T-helper 2 cell treated with Interferon-gamma antibody and Interleukin-4, amounts not matched to agents 5 μg/mL and 100 μg/mL, for 36 hours (primary cell): ENCODE measurements at regions not wholly inside any gene's neighbourhood (a gene's known extent, or its start where the extent isn't known, plus 50 kb on each side); places are given as distances from the start of the nearest gene placed in this dataset.

Experiments
- DNase-seq: peaks from one replicate; pipeline ENCODE4 v3.0.0; 2021; ENCODE audit warnings: low spot score
- H3K27ac Mint-ChIP-seq: one replicate; pipeline ENCODE4 v1.8.0; 2021; ENCODE audit warnings: mild to moderate bottlenecking, mixed read lengths
- H3K27me3 Mint-ChIP-seq: one replicate; pipeline ENCODE4 v1.8.0; 2021; ENCODE audit warnings: low read depth, mixed read lengths
- H3K36me3 Mint-ChIP-seq: one replicate; pipeline ENCODE4 v1.8.0; 2021; ENCODE audit warnings: low read depth, mixed read lengths
- H3K4me1 Mint-ChIP-seq: one replicate; pipeline ENCODE4 v1.8.0; 2021; ENCODE audit warnings: low read depth, mixed read lengths
- H3K4me3 Mint-ChIP-seq: one replicate; pipeline ENCODE4 v1.8.0; 2022; ENCODE audit warnings: mild to moderate bottlenecking, moderate library complexity, mixed read lengths
- H3K9me3 Mint-ChIP-seq: one replicate; pipeline ENCODE4 v1.8.0; 2021; ENCODE audit warnings: mixed read lengths

GRCh38 chr12:130031571-130032189 lies 127.9 kb upstream of the TMEM132D start:
- Mint-ChIP-seq H3K9me3 (no peaks in the 10 kb centered on the region), H3K27me3 (no peaks in the 10 kb centered on the region), H3K27ac (no peak overlapping the region), H3K4me1 (no peaks in the 10 kb centered on the region), H3K36me3 (no peaks in the 10 kb centered on the region), H3K4me3 (no peak overlapping the region)
- DNase-seq, result peak; percentile 47

GRCh38 chr12:130041983-130042812 lies 120.1 kb upstream of the FZD10 start:
- peaks cover 25% of the 10 kb centered on the region for H3K27me3 Mint-ChIP-seq
- H3K27ac Mint-ChIP-seq, result no peak overlapping the region
- H3K9me3 Mint-ChIP-seq, result peaks cover 9% of the 10 kb centered on the region
- no peak overlapping the region for H3K4me3 Mint-ChIP-seq
- no peaks in the 10 kb centered on the region for H3K36me3 Mint-ChIP-seq
- peak; percentile 16 for DNase-seq
- H3K4me1 Mint-ChIP-seq, result no peaks in the 10 kb centered on the region

GRCh38 chr12:130043685-130044406 lies 118.4 kb upstream of the FZD10 start:
- peaks cover 25% of the 10 kb centered on the region for H3K27me3 Mint-ChIP-seq
- DNase-seq, result no peak
- H3K4me1 Mint-ChIP-seq, result no peaks in the 10 kb centered on the region
- no peak overlapping the region for H3K4me3 Mint-ChIP-seq
- H3K9me3 Mint-ChIP-seq, result peaks cover 9% of the 10 kb centered on the region
- no peak overlapping the region for H3K27ac Mint-ChIP-seq
- no peaks in the 10 kb centered on the region for H3K36me3 Mint-ChIP-seq

- Mint-ChIP-seq H3K27ac (no peak overlapping the region), H3K4me3 (no peak overlapping the region), H3K36me3 (no peaks in the 10 kb centered on the region), H3K4me1 (no peaks in the 10 kb centered on the region), H3K9me3 (peaks cover 9% of the 10 kb centered on the region), H3K27me3 (peaks cover 25% of the 10 kb centered on the region)
- DNase-seq, result no peak
Observed at GRCh38 chr12:130044991-130045621, 117.2 kb upstream of the FZD10 start.

GRCh38 chr12:130049666-130050065 lies 112.6 kb upstream of the FZD10 start:
- Mint-ChIP-seq H3K27me3 (peaks cover 19% of the 10 kb centered on the region), H3K36me3 (no peaks in the 10 kb centered on the region), H3K27ac (no peak overlapping the region), H3K4me1 (no peaks in the 10 kb centered on the region), H3K4me3 (no peak overlapping the region), H3K9me3 (peaks cover 2% of the 10 kb centered on the region)
- no peak for DNase-seq

- H3K27ac Mint-ChIP-seq, result no peak overlapping the region
Observed at GRCh38 chr12:130051900-130052299, 110.4 kb upstream of the FZD10 start.

GRCh38 chr12:130053651-130054069 lies 108.6 kb upstream of the FZD10 start:
- Mint-ChIP-seq H3K4me3 (no peak overlapping the region), H3K36me3 (peaks cover 3% of the 10 kb centered on the region), H3K9me3 (peaks cover 12% of the 10 kb centered on the region), H3K27me3 (peaks cover 3% of the 10 kb centered on the region), H3K4me1 (no peaks in the 10 kb centered on the region), H3K27ac (no peak overlapping the region)
- DNase-seq, result no peak

More at GRCh38 chr12:130051900-130052299, 110.4 kb upstream of the FZD10 start:
- H3K9me3 Mint-ChIP-seq, result peaks cover 12% of the 10 kb centered on the region
- H3K27me3 Mint-ChIP-seq, result peaks cover 3% of the 10 kb centered on the region
- no peak for DNase-seq
- no peaks in the 10 kb centered on the region for H3K4me1 Mint-ChIP-seq
- H3K36me3 Mint-ChIP-seq, result peaks cover 3% of the 10 kb centered on the region
- H3K4me3 Mint-ChIP-seq, result no peak overlapping the region

- DNase-seq, result no peak
- peaks cover 3% of the 10 kb centered on the region for H3K27me3 Mint-ChIP-seq
- no peak overlapping the region for H3K4me3 Mint-ChIP-seq
- peaks cover 12% of the 10 kb centered on the region for H3K9me3 Mint-ChIP-seq
- H3K4me1 Mint-ChIP-seq, result no peaks in the 10 kb centered on the region
- no peak overlapping the region for H3K27ac Mint-ChIP-seq
- H3K36me3 Mint-ChIP-seq, result peaks cover 3% of the 10 kb centered on the region
Observed at GRCh38 chr12:130054803-130055202, 107.5 kb upstream of the FZD10 start.

- no peak overlapping the region for H3K27ac Mint-ChIP-seq
- no peaks in the 10 kb centered on the region for H3K27me3 Mint-ChIP-seq
- no peaks in the 10 kb centered on the region for H3K4me1 Mint-ChIP-seq
Observed at GRCh38 chr12:130058926-130059472, 103.3 kb upstream of the FZD10 start.

GRCh38 chr12:130063866-130064265 lies 98.4 kb upstream of the FZD10 start:
- Mint-ChIP-seq H3K9me3 (peaks cover 8% of the 10 kb centered on the region), H3K27ac (no peak overlapping the region), H3K27me3 (no peaks in the 10 kb centered on the region), H3K4me3 (no peak overlapping the region), H3K36me3 (no peaks in the 10 kb centered on the region), H3K4me1 (no peaks in the 10 kb centered on the region)
- DNase-seq, result no peak

More at GRCh38 chr12:130058926-130059472, 103.3 kb upstream of the FZD10 start:
- peaks cover 3% of the 10 kb centered on the region for H3K36me3 Mint-ChIP-seq
- peaks cover 20% of the 10 kb centered on the region for H3K9me3 Mint-ChIP-seq
- no peak for DNase-seq
- no peak overlapping the region for H3K4me3 Mint-ChIP-seq

- H3K27ac Mint-ChIP-seq, result no peak overlapping the region
- no peak overlapping the region for H3K4me3 Mint-ChIP-seq
- no peaks in the 10 kb centered on the region for H3K36me3 Mint-ChIP-seq
- peaks cover 8% of the 10 kb centered on the region for H3K9me3 Mint-ChIP-seq
- no peaks in the 10 kb centered on the region for H3K27me3 Mint-ChIP-seq
- no peaks in the 10 kb centered on the region for H3K4me1 Mint-ChIP-seq
- no peak for DNase-seq
Observed at GRCh38 chr12:130064999-130065398, 97.3 kb upstream of the FZD10 start.

- Mint-ChIP-seq H3K4me3 (no peak overlapping the region), H3K4me1 (no peaks in the 10 kb centered on the region)
- no peak for DNase-seq
Observed at GRCh38 chr12:130066742-130067141, 95.5 kb upstream of the FZD10 start.

GRCh38 chr12:130068741-130069140 lies 93.5 kb upstream of the FZD10 start:
- no peaks in the 10 kb centered on the region for H3K9me3 Mint-ChIP-seq
- no peaks in the 10 kb centered on the region for H3K36me3 Mint-ChIP-seq
- H3K4me1 Mint-ChIP-seq, result no peaks in the 10 kb centered on the region
- DNase-seq, result no peak
- H3K27ac Mint-ChIP-seq, result no peak overlapping the region
- no peak overlapping the region for H3K4me3 Mint-ChIP-seq
- no peaks in the 10 kb centered on the region for H3K27me3 Mint-ChIP-seq

More at GRCh38 chr12:130066742-130067141, 95.5 kb upstream of the FZD10 start:
- Mint-ChIP-seq H3K27ac (no peak overlapping the region), H3K9me3 (peaks cover 3% of the 10 kb centered on the region), H3K36me3 (no peaks in the 10 kb centered on the region), H3K27me3 (no peaks in the 10 kb centered on the region)
